Breast epithelium (tissue), 4 donors: ENCODE measurements at regions not wholly inside any gene's neighbourhood (a gene's known extent, or its start where the extent isn't known, plus 50 kb on each side); places are given as distances from the start of the nearest gene placed in this dataset.

Experiments used
- DNase-seq, 2 donors: peaks; one replicate each; pipeline ENCODE4 v3.0.0-alpha.2; 2019; ENCODE audit warnings: low spot score in 2 of 2
- H3K27ac ChIP-seq, 2 donors: fragments of 200-600 bp; sonication (generic) in 1 of 2; one replicate each; pipeline ENCODE4 v1.5.1; 2016 to 2019; ENCODE audit warnings: mild to moderate bottlenecking in 1 of 2
- H3K27me3 ChIP-seq, 2 donors: fragments of 200-600 bp; sonication (generic) in 1 of 2; one replicate each; pipeline versions ENCODE4 v1.5.1 to v1.6.0; 2017 to 2019; ENCODE audit warnings: control low read depth in 1 of 2, mild to moderate bottlenecking in 1 of 2
- H3K36me3 ChIP-seq: fragments of 200-600 bp; one replicate; pipeline ENCODE4 v1.5.1; 2019
- H3K4me1 ChIP-seq, 2 donors: fragments of 200-600 bp; sonication (generic); one replicate each; pipeline ENCODE4 v1.5.1; 2016 to 2019; ENCODE audit warnings: control low read depth in 1 of 2
- H3K4me3 ChIP-seq, 3 donors: fragments of 200-600 bp; sonication (generic); 1 replicate in 2 of 3; 2 replicates in 1 of 3; pipeline ENCODE4 v1.5.1; 2016 to 2019; ENCODE audit warnings: mild to moderate bottlenecking in 3 of 3, moderate library complexity in 2 of 3
- H3K9me3 ChIP-seq, 2 donors: fragments of 200-600 bp; sonication (generic) in 1 of 2; one replicate each; pipeline ENCODE4 v1.5.1; 2016 to 2019; ENCODE audit warnings: control low read depth in 1 of 2
- POLR2A ChIP-seq: fragments of 450-650 bp; IDR thresholded peaks from one replicate; pipeline ENCODE4 v1.6.1; 2016; ENCODE audit warnings: antibody characterized with exemption, mild to moderate bottlenecking, moderate library complexity
- POLR2AphosphoS5 ChIP-seq, 3 donors: sonication (generic); formaldehyde crosslinking; IDR thresholded peaks; one replicate each; pipeline ENCODE4 v1.6.1; 2017; ENCODE audit warnings: antibody characterized with exemption in 3 of 3
- intact Hi-C: fragments of 100-400 bp; cut with DNase I; formaldehyde crosslinking; loops from one replicate; pipeline ENCODE4 v1.15.1; 2023; ENCODE audit warnings: low total_unique reads
- TF ChIP-seq, protein P1 (sequence below), 3 donors: fragments of 450-650 bp; IDR thresholded peaks; one replicate each; pipeline ENCODE4 v1.5.1; 2016 to 2017; ENCODE audit warnings: antibody characterized with exemption in 3 of 3, mild to moderate bottlenecking in 3 of 3, moderate library complexity in 3 of 3

DNA sequence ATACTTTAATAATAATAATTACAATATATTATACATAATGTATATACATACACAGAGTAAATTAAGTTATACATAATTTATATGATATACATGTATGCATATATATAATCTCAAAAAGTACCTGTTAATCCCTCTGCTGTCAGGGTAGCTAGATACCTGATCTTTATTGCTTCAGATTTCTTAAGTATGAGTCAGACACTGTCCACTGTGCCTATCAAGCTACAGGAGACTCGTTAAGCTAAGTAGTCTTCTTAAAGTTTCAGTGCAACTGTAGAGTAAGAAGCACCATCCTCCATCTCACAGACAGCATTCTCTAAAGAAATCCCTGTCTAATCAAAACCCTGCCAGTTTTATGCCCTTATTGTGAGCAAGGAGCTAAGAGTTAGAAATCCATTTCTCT is 428.7 kb downstream of the RERGL start:
- no peaks in the 10 kb centered on the region for H3K4me1 ChIP-seq
- TF ChIP-seq POLR2AphosphoS5 (IDR thresholded peaks at IDR 0.05): no peak
- TF ChIP-seq POLR2A: no peak
- TF ChIP-seq, protein P1, sequence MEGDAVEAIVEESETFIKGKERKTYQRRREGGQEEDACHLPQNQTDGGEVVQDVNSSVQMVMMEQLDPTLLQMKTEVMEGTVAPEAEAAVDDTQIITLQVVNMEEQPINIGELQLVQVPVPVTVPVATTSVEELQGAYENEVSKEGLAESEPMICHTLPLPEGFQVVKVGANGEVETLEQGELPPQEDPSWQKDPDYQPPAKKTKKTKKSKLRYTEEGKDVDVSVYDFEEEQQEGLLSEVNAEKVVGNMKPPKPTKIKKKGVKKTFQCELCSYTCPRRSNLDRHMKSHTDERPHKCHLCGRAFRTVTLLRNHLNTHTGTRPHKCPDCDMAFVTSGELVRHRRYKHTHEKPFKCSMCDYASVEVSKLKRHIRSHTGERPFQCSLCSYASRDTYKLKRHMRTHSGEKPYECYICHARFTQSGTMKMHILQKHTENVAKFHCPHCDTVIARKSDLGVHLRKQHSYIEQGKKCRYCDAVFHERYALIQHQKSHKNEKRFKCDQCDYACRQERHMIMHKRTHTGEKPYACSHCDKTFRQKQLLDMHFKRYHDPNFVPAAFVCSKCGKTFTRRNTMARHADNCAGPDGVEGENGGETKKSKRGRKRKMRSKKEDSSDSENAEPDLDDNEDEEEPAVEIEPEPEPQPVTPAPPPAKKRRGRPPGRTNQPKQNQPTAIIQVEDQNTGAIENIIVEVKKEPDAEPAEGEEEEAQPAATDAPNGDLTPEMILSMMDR (IDR thresholded peaks at IDR 0.05): no peak
- no peaks in the 10 kb centered on the region for H3K9me3 ChIP-seq
- no peaks in the 10 kb centered on the region for H3K36me3 ChIP-seq
- no peak for DNase-seq
- no peaks in the 10 kb centered on the region for H3K27me3 ChIP-seq
- no peak overlapping the region for H3K27ac ChIP-seq
- H3K4me3 ChIP-seq: no peak overlapping the region
- intact Hi-C loops: no loop called here

DNA sequence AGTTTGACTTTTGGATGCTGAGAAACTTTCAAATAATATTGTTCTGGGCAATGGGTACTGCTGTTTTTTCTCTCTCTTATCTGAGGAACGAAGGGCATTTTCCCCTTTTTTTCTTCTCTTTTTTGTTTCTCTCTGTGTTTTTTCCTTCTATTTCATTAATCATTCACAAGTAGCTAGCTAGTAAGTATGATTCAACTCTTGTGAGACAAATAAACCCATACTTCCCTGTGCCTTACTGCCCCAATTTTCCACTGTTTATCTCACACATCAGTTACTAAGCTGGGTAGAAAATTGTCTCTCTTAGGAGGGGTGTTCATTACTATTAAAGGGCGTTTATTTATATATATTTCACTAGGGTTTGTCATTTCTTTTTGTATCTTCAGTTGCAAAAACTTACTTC is 437.6 kb downstream of the RERGL start:
- intact Hi-C loops: no loop called here
- TF ChIP-seq POLR2A: no peak
- TF ChIP-seq, protein P1 (IDR thresholded peaks at IDR 0.05): no peak
- no peak for TF ChIP-seq POLR2AphosphoS5 (IDR thresholded peaks at IDR 0.05)
- DNase-seq: no peak

DNA sequence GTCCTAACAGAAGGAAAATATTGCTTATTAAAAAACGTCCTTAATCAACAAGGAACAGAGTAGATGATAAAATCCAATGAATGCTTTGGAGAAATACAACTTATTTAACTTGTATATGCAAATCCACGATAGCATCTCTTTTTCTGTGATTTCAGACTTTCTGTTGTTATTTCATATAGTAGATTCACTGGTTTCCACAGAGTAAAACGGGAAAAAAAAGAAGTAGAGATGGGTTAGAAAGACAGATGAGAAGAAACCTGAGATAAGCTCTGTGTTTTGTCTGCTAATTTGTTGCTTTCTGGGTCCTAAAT is 447.7 kb downstream of the RERGL start:
- H3K4me3 ChIP-seq: no peak overlapping the region
- no peaks in the 10 kb centered on the region for H3K36me3 ChIP-seq
- H3K4me1 ChIP-seq: no peaks in the 10 kb centered on the region
- intact Hi-C loops: no loop called here
- no peak for DNase-seq
- no peaks in the 10 kb centered on the region for H3K27me3 ChIP-seq
- no peak overlapping the region for H3K27ac ChIP-seq
- TF ChIP-seq POLR2A: no peak
- TF ChIP-seq, protein P1 (IDR thresholded peaks at IDR 0.05): no peak
- no peak for TF ChIP-seq POLR2AphosphoS5 (IDR thresholded peaks at IDR 0.05)
- H3K9me3 ChIP-seq: no peaks in the 10 kb centered on the region

More for the DNA sequence above, 437.6 kb downstream of the RERGL start:
- H3K36me3 ChIP-seq: no peaks in the 10 kb centered on the region
- no peak overlapping the region for H3K27ac ChIP-seq
- no peaks in the 10 kb centered on the region for H3K9me3 ChIP-seq
- H3K27me3 ChIP-seq: no peaks in the 10 kb centered on the region
- no peaks in the 10 kb centered on the region for H3K4me1 ChIP-seq
- no peak overlapping the region for H3K4me3 ChIP-seq

DNA sequence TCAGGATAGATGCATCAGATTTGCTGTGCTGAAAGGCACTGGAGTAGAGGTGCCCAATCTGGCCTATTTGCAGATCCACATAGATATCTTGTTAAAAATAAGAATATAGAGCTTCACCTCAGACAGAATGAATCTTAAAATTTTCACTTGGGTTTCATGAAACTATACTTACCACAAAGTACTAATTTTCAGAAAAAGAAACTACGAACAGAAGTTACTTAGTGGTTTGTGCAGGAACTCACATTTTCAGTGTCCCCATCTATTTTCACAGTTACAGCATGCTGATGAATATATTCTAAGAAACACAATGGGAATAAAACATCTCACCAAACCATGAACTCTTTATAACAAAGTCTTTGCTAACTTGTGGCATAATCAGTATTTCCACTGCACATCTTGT is 449.4 kb downstream of the RERGL start:
- Histone ChIP-seq H3K27ac (no peak overlapping the region), H3K27me3 (no peaks in the 10 kb centered on the region), H3K36me3 (no peaks in the 10 kb centered on the region), H3K9me3 (no peaks in the 10 kb centered on the region), H3K4me1 (no peaks in the 10 kb centered on the region), H3K4me3 (no peak overlapping the region)
- intact Hi-C loops: no loop called here
- no peak for DNase-seq
- TF ChIP-seq, protein P1 (IDR thresholded peaks at IDR 0.05): no peak
- no peak for TF ChIP-seq POLR2AphosphoS5 (IDR thresholded peaks at IDR 0.05)
- TF ChIP-seq POLR2A: no peak

DNA sequence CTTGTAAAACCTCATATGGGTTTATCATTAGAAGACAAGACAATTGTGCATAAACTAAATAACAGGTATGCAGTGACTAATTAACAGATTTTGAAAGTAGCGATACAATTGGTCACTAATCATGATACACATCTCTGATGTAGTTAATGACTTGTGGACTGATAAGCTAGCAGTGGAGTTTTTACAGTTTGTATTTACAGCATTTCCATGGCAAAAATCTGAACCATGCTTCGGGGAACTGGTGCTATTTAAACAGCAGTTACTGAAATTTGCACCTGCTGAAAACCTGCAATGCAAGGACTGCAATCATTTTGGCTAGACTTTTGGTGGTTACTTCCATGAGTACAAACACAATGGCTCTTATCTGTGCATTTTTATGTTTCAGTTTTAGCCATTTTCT is 471.2 kb downstream of the RERGL start:
- TF ChIP-seq POLR2A (no peak), POLR2AphosphoS5 (IDR thresholded peaks at IDR 0.05) (no peak)
- TF ChIP-seq, protein P1 (IDR thresholded peaks at IDR 0.05): no peak
- no peaks in the 10 kb centered on the region for H3K4me1 ChIP-seq
- no peaks in the 10 kb centered on the region for H3K36me3 ChIP-seq
- H3K9me3 ChIP-seq: peaks cover 3 to 8% of the 10 kb centered on the region in 2 donors
- no peak overlapping the region for H3K27ac ChIP-seq
- H3K27me3 ChIP-seq: no peaks in the 10 kb centered on the region
- no peak overlapping the region for H3K4me3 ChIP-seq
- intact Hi-C loops: no loop called here
- DNase-seq: no peak
